Islet of Langerhans (tissue), 1 donor: ENCODE measurements at regions not wholly inside any gene's neighbourhood (a gene's known extent, or its start where the extent isn't known, plus 50 kb on each side); places are given as distances from the start of the nearest gene placed in this dataset.

Experiments used
- FAIRE-seq: peaks from one replicate; lab custom pipeline; 2011; peaks lifted over from hg19 to GRCh38; lab: Jason Lieb, UNC

GRCh38 chr5:98709681-98710080, 63.8 kb upstream of the RGMB start:
- no peak for FAIRE-seq

GRCh38 chr5:98713027-98713426, 60.4 kb upstream of the RGMB start:
- FAIRE-seq: no peak

GRCh38 chr5:98713856-98714255, 59.6 kb upstream of the RGMB start:
- no peak for FAIRE-seq

- FAIRE-seq: no peak
Observed at GRCh38 chr5:98714710-98715288, 58.7 kb upstream of the RGMB start.

- no peak for FAIRE-seq
Observed at GRCh38 chr5:98721231-98721928, 52.1 kb upstream of the RGMB start.

- FAIRE-seq: peak; percentile 38
Observed at GRCh38 chr5:98722188-98722587, 51.3 kb upstream of the RGMB start.

GRCh38 chr5:98723061-98723460, 50.4 kb upstream of the RGMB start:
- FAIRE-seq: no peak
